IMR-90 (cell line): ENCODE measurements at regions not wholly inside any gene's neighbourhood (a gene's known extent, or its start where the extent isn't known, plus 50 kb on each side); places are given as distances from the start of the nearest gene placed in this dataset.

Source experiments
- BHLHE40 ChIP-seq: fragments of 150-350 bp; IDR thresholded peaks from 2 replicates; pipeline ENCODE4 v1.6.1; 2016; ENCODE audit warnings: mild to moderate bottlenecking, low read depth, low read length
- CEBPB ChIP-seq: IDR thresholded peaks from 2 replicates; pipeline ENCODE4 v1.6.1; 2012; ENCODE audit warnings: low read depth, low read length, improper control_type of control experiment
- CHD1 ChIP-seq: IDR thresholded peaks from 2 replicates; pipeline ENCODE4 v1.6.1; 2012; ENCODE audit warnings: low read depth, low read length, improper control_type of control experiment
- CTCF ChIP-seq: conservative IDR thresholded peaks from 2 replicates; pipeline ENCODE4 v1.5.1; 2012; ENCODE audit warnings: mild to moderate bottlenecking, low read depth, low read length, improper control_type of control experiment
- FOS ChIP-seq: fragments of 150-350 bp; IDR thresholded peaks from 2 replicates; pipeline ENCODE4 v1.6.1; 2016; ENCODE audit warnings: low read depth, low read length
- MAZ ChIP-seq: IDR thresholded peaks from 2 replicates; pipeline ENCODE4 v1.6.1; 2012; ENCODE audit warnings: low read depth, mild to moderate bottlenecking, low read length, improper control_type of control experiment, moderate library complexity, borderline replicate concordance
- MXI1 ChIP-seq: IDR thresholded peaks from 2 replicates; pipeline ENCODE4 v1.6.1; 2012; ENCODE audit warnings: low read depth, mild to moderate bottlenecking, low read length, moderate library complexity, borderline replicate concordance
- POLR2A ChIP-seq: IDR thresholded peaks from 2 replicates; pipeline ENCODE4 v1.6.1; 2012; ENCODE audit warnings: mild to moderate bottlenecking, low read depth, low read length
- RAD21 ChIP-seq: IDR thresholded peaks from 2 replicates; pipeline ENCODE4 v1.6.1; 2012; ENCODE audit warnings: low read length, improper control_type of control experiment
- RCOR1 ChIP-seq: IDR thresholded peaks from 2 replicates; pipeline ENCODE4 v1.6.1; 2012; ENCODE audit warnings: mild to moderate bottlenecking, low read length, improper control_type of control experiment; ENCODE audit not compliant: insufficient replicate concordance
- RFX5 ChIP-seq: IDR thresholded peaks from 2 replicates; pipeline ENCODE4 v1.8.0; 2012; ENCODE audit warnings: low read depth, mild to moderate bottlenecking, low read length, moderate library complexity
- SMC3 ChIP-seq: fragments of 150-350 bp; IDR thresholded peaks from 2 replicates; pipeline ENCODE4 v1.6.1; 2016; ENCODE audit warnings: low read depth, mild to moderate bottlenecking, antibody characterized with exemption, low read length, moderate library complexity
- USF2 ChIP-seq: fragments of 150-350 bp; IDR thresholded peaks from 2 replicates; pipeline ENCODE4 v1.6.1; 2017; ENCODE audit warnings: mild to moderate bottlenecking, antibody characterized with exemption, low read length, low read depth

- TF ChIP-seq CTCF, result no peak
- no peak for TF ChIP-seq RAD21
- no peak for TF ChIP-seq SMC3
- TF ChIP-seq RCOR1, result no peak
- no peak for TF ChIP-seq MAZ
- no peak for TF ChIP-seq MXI1
- no peak for TF ChIP-seq BHLHE40
- TF ChIP-seq FOS, result no peak
- no peak for TF ChIP-seq CEBPB
- no peak for TF ChIP-seq POLR2A
- no peak for TF ChIP-seq RFX5
- no peak for TF ChIP-seq CHD1
- no peak for TF ChIP-seq USF2
Measured at GRCh38 chr16:76985392-76986045, 205.5 kb upstream of the MON1B start.
